ENCODE measurements at regions not wholly inside any gene's neighbourhood (a gene's known extent, or its start where the extent isn't known, plus 50 kb on each side); places are given as distances from the start of the nearest gene placed in this dataset.

DNA sequence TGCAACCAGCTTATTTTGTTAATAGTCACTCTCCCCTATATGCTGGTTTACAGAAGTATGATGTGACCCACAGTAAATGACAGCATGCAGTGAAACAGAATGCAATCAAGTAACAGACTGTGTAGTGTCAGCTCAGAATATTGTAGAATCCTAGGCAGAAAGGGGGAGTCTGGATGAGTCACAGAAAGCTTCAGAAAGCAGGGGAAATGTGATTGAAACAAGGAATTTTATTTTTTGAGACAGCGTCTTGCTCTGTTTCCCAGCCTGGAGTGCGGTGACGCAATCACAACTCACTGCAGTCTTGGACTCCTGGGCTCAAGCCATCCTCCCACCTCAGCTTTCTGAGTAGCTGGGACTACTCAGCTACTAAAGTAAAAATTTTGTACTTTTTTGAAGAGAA, 188.3 kb upstream of the FOXN2 start:
- Histone ChIP-seq H3K9me3 (ENCODE audit: control insufficient read depth, low read depth, low read length) (no peaks in the 10 kb centered on the region), H3K27ac (ENCODE audit: control insufficient read depth, insufficient read depth, low read length) (no peak overlapping the region), H3K9me1 (ENCODE audit: control insufficient read depth, extremely low read depth, insufficient read depth, low read length) (no peaks in the 10 kb centered on the region), H3K79me2 (ENCODE audit: control insufficient read depth, insufficient read depth, low read length) (no peaks in the 10 kb centered on the region), H3K4me1 (ENCODE audit: control insufficient read depth, extremely low read depth, insufficient read depth, low read length) (peaks cover 3% of the 10 kb centered on the region), H3K4me2 (ENCODE audit: control insufficient read depth, extremely low read depth, insufficient read depth, low read depth, low read length) (no peak overlapping the region), H2AFZ (ENCODE audit: control insufficient read depth, low read length) (no peak overlapping the region), H4K20me1 (ENCODE audit: control insufficient read depth, extremely low read depth, insufficient read depth, low read length) (no peaks in the 10 kb centered on the region), H3K9ac (ENCODE audit: control insufficient read depth, extremely low read depth, insufficient read depth, low read length) (no peak overlapping the region), H3K4me3 (ENCODE audit: control insufficient read depth in 2 of 3, extremely low read depth in 1 of 3, insufficient read depth in 2 of 3, low read depth in 1 of 3, low read length in 3 of 3) (no peak overlapping the region), H3K27me3 (ENCODE audit: control insufficient read depth, extremely low read depth, insufficient read depth, low read length) (no peaks in the 10 kb centered on the region), H3K36me3 (ENCODE audit: control insufficient read depth in 2 of 2, extremely low read depth in 1 of 2, insufficient read depth in 2 of 2, low read length in 2 of 2) (no peaks in the 10 kb centered on the region)
- dilution Hi-C loops (cut with MboI; ENCODE audit: extremely low pct_ligation_motif_present, low sequenced_read_pairs): no loop called here
- TF ChIP-seq EZH2 (IDR thresholded peaks at IDR 0.05; ENCODE audit: low read length) (no peak), CTCF (optimal IDR thresholded peaks at IDR 0.05 in 1 of 3, IDR thresholded peaks at IDR 0.05 in 1 of 3, conservative IDR thresholded peaks at IDR 0.05 in 1 of 3; ENCODE audit: extremely low read depth in 1 of 3, insufficient read depth in 2 of 3, low read length in 3 of 3) (no peak)
- DNase-seq (ENCODE audit: low read depth, low spot score): no peak
- no peak for FAIRE-seq

DNA sequence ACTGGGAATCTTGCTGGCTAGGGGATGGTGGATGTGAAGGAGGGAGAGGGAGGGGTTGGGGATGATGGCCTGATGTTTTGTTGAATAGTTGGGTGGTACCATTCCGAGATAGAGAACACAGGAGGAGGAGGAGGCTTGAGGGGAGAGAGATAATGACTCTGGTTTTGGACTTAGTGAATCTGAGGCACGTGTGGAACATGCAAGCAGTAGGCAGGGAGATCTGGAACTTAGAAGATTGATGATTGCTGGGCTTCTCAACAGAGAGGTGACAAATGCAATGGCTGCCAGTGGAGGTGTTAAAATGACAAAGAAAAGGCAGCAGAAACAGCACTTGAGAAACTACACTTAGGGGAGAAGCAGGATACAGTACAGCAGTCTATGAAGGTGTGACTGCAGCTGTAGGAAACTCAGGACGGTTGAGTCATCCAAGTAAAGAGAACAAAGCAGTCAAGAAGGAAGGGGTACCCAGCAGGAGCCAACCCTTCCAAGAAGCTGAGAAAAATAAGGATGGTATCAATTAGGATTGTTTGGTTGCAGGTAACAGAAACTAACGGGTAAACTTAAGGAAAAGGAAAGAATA, 186.8 kb upstream of the FOXN2 start:
- TF ChIP-seq EZH2 (IDR thresholded peaks at IDR 0.05; ENCODE audit: low read length) (no peak), CTCF (optimal IDR thresholded peaks at IDR 0.05 in 1 of 3, IDR thresholded peaks at IDR 0.05 in 1 of 3, conservative IDR thresholded peaks at IDR 0.05 in 1 of 3; ENCODE audit: extremely low read depth in 1 of 3, insufficient read depth in 2 of 3, low read length in 3 of 3) (no peak)
- H3K9me1 ChIP-seq (ENCODE audit: control insufficient read depth, extremely low read depth, insufficient read depth, low read length): no peaks in the 10 kb centered on the region
- no peak overlapping the region for H3K9ac ChIP-seq (ENCODE audit: control insufficient read depth, extremely low read depth, insufficient read depth, low read length)
- no peaks in the 10 kb centered on the region for H3K27me3 ChIP-seq (ENCODE audit: control insufficient read depth, extremely low read depth, insufficient read depth, low read length)
- H3K27ac ChIP-seq (ENCODE audit: control insufficient read depth, insufficient read depth, low read length): no peak overlapping the region
- FAIRE-seq: no peak
- no peaks in the 10 kb centered on the region for H3K36me3 ChIP-seq (ENCODE audit: control insufficient read depth in 2 of 2, extremely low read depth in 1 of 2, insufficient read depth in 2 of 2, low read length in 2 of 2)
- H3K79me2 ChIP-seq (ENCODE audit: control insufficient read depth, insufficient read depth, low read length): no peaks in the 10 kb centered on the region
- no peaks in the 10 kb centered on the region for H4K20me1 ChIP-seq (ENCODE audit: control insufficient read depth, extremely low read depth, insufficient read depth, low read length)
- no peak overlapping the region for H3K4me3 ChIP-seq (ENCODE audit: control insufficient read depth in 2 of 3, extremely low read depth in 1 of 3, insufficient read depth in 2 of 3, low read depth in 1 of 3, low read length in 3 of 3)
- DNase-seq (ENCODE audit: low read depth, low spot score): no peak
- peaks cover 3% of the 10 kb centered on the region for H3K4me1 ChIP-seq (ENCODE audit: control insufficient read depth, extremely low read depth, insufficient read depth, low read length)
- H3K9me3 ChIP-seq (ENCODE audit: control insufficient read depth, low read depth, low read length): no peaks in the 10 kb centered on the region
- no peak overlapping the region for H3K4me2 ChIP-seq (ENCODE audit: control insufficient read depth, extremely low read depth, insufficient read depth, low read depth, low read length)
- no peak overlapping the region for H2AFZ ChIP-seq (ENCODE audit: control insufficient read depth, low read length)
- dilution Hi-C loops (cut with MboI; ENCODE audit: extremely low pct_ligation_motif_present, low sequenced_read_pairs): no loop called here
